ENCODE measurements at regions not wholly inside any gene's neighbourhood (a gene's known extent, or its start where the extent isn't known, plus 50 kb on each side); places are given as distances from the start of the nearest gene placed in this dataset.

DNA sequence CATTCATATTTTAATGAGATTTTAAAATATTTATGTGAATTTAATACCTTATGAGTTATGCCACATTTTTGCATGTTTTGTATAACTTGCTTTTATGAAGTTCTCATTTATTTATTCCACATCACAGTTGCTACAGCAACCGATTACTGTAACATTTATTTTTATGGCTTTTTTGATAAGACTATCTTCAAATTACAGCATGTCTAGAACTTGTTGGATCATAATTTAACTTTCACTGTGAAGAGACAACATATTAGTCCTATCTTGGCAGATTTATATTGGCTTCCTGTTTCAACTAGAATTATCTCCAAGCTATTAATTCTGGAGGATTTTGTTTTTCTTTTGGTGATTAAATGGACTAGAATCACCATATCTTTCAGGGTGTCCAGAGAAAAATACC is 793.7 kb upstream of the SLITRK5 start:
- Histone ChIP-seq H3K79me1 (ENCODE audit: insufficient read depth, low read depth, low read length, poor library complexity, severe bottlenecking) (no peaks in the 10 kb centered on the region), H3K27ac (ENCODE audit: insufficient read length, low read depth, low read length) (no peak overlapping the region), H4K20me1 (ENCODE audit: control insufficient read depth, insufficient read depth, insufficient read length) (no peaks in the 10 kb centered on the region), H3K4ac (ENCODE audit: low read depth, low read length) (no peak overlapping the region), H2BK15ac (ENCODE audit: low read depth, low read length) (no peak overlapping the region), H4K91ac (ENCODE audit: insufficient read length, low read depth, low read length) (no peak overlapping the region), H2BK12ac (ENCODE audit: insufficient read length, low read depth, low read length) (no peak overlapping the region), H3K9ac (ENCODE audit: extremely low read depth, insufficient read length, low read length) (no peak overlapping the region), H3K4me1 (ENCODE audit: insufficient read depth, low read length) (no peaks in the 10 kb centered on the region; the same call in 1 of the 2 replicates), H2BK20ac (ENCODE audit: low read depth, low read length, poor library complexity, severe bottlenecking) (no peak overlapping the region), H3K79me2 (ENCODE audit: insufficient read depth, low read length) (no peaks in the 10 kb centered on the region), H3T11ph (ENCODE audit: low read length) (no peak overlapping the region), H3K27me3 (ENCODE audit: insufficient read depth, low read length) (peaks cover 7% of the 10 kb centered on the region; the same call in 1 of the 2 replicates), H2BK5ac (ENCODE audit: insufficient read length, low read length) (no peak overlapping the region), H3K23ac (ENCODE audit: insufficient read length, low read depth, low read length) (no peak overlapping the region), H4K8ac (replicated peaks; ENCODE audit: insufficient read length, low read depth, low read length) (no peak overlapping the region), H3K18ac (ENCODE audit: insufficient read length, low read depth, low read length) (no peak overlapping the region), H3K9me3 (ENCODE audit: control insufficient read depth, low read depth, low read length) (no peaks in the 10 kb centered on the region), H3K4me2 (ENCODE audit: insufficient read depth, insufficient read length, low read length) (no peak overlapping the region), H2AFZ (ENCODE audit: low read length) (no peak overlapping the region), H3K14ac (ENCODE audit: insufficient read depth, low read length) (no peak overlapping the region), H3K56ac (ENCODE audit: insufficient read length, low read depth, low read length) (no peak overlapping the region), H4K5ac (ENCODE audit: insufficient read length, low read depth, low read length) (no peak overlapping the region), H2AK5ac (ENCODE audit: insufficient read length, low read length) (no peak overlapping the region), H2BK120ac (ENCODE audit: low read depth, low read length, poor library complexity, severe bottlenecking) (no peak overlapping the region), H3K23me2 (ENCODE audit: insufficient read length, low read depth, low read length, poor library complexity, severe bottlenecking) (no peaks in the 10 kb centered on the region)
- H3K4me3 Mint-ChIP-seq = no peak overlapping the region
- no peak for DNase-seq
- peaks cover 63% of the 10 kb centered on the region for H3K27me3 Mint-ChIP-seq (ENCODE audit: low read depth)
- TF ChIP-seq, protein P1, sequence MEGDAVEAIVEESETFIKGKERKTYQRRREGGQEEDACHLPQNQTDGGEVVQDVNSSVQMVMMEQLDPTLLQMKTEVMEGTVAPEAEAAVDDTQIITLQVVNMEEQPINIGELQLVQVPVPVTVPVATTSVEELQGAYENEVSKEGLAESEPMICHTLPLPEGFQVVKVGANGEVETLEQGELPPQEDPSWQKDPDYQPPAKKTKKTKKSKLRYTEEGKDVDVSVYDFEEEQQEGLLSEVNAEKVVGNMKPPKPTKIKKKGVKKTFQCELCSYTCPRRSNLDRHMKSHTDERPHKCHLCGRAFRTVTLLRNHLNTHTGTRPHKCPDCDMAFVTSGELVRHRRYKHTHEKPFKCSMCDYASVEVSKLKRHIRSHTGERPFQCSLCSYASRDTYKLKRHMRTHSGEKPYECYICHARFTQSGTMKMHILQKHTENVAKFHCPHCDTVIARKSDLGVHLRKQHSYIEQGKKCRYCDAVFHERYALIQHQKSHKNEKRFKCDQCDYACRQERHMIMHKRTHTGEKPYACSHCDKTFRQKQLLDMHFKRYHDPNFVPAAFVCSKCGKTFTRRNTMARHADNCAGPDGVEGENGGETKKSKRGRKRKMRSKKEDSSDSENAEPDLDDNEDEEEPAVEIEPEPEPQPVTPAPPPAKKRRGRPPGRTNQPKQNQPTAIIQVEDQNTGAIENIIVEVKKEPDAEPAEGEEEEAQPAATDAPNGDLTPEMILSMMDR (conservative IDR thresholded peaks at IDR 0.05) = no peak
- no peaks in the 10 kb centered on the region; a peak in 1 of 7 replicates for H3K36me3 Mint-ChIP-seq (ENCODE audit: insufficient read depth in 1 of 3, low read depth in 3 of 3)
- no peak overlapping the region for H3K27ac Mint-ChIP-seq
- WGBS (ENCODE audit: extremely low coverage, insufficient read length, low lambda C conversion rate) = no CpG with 5 or more reads among the region's 1 CpG
- no peaks in the 10 kb centered on the region; a peak in 1 of 5 replicates for H3K9me3 Mint-ChIP-seq
- peaks cover 9 to 10% of the 10 kb centered on the region in 2 experiments for H3K4me1 Mint-ChIP-seq

All from H9 (cell line).